ENCODE measurements at regions not wholly inside any gene's neighbourhood (a gene's known extent, or its start where the extent isn't known, plus 50 kb on each side); places are given as distances from the start of the nearest gene placed in this dataset.
"Not testable (repeated sequence)": the region's sequence is repeated elsewhere in the genome, so short reads cannot be mapped to it uniquely, and the experiment has no call there.

- not testable (repeated sequence) for DNase-seq (ENCODE audit: low spot score)
These were observed 361.6 kb upstream of the SGO1 start for GRCh38 chr3:20547361-20548269.

GRCh38 chr3:20546636-20547035 lies 360.6 kb upstream of the SGO1 start:
- DNase-seq (ENCODE audit: low spot score): no peak

GRCh38 chr3:20543535-20544226 lies 357.7 kb upstream of the SGO1 start:
- no peak for DNase-seq (ENCODE audit: low spot score)

GRCh38 chr3:20540066-20540465 lies 354.1 kb upstream of the SGO1 start:
- DNase-seq (ENCODE audit: low spot score): no peak

GRCh38 chr3:20539666-20540065 lies 353.7 kb upstream of the SGO1 start:
- DNase-seq (ENCODE audit: low spot score): no peak

GRCh38 chr3:20537234-20537633 lies 351.2 kb upstream of the SGO1 start:
- no peak for DNase-seq (ENCODE audit: low spot score)

- no peak for DNase-seq (ENCODE audit: low spot score)
These were observed 343.9 kb upstream of the SGO1 start for GRCh38 chr3:20529911-20530310.

GRCh38 chr3:20528180-20528770 lies 342.3 kb upstream of the SGO1 start:
- no peak for DNase-seq (ENCODE audit: low spot score)

GRCh38 chr3:20527368-20527767 lies 341.4 kb upstream of the SGO1 start:
- no peak for DNase-seq (ENCODE audit: low spot score)

- DNase-seq (ENCODE audit: low spot score): no peak
These were observed 338.3 kb upstream of the SGO1 start for GRCh38 chr3:20524328-20524727.

- DNase-seq (ENCODE audit: low spot score): no peak
These were observed 337.3 kb upstream of the SGO1 start for GRCh38 chr3:20523293-20523692.

- DNase-seq (ENCODE audit: low spot score): not testable (repeated sequence)
These were observed 331.3 kb upstream of the SGO1 start for GRCh38 chr3:20517316-20517715.

GRCh38 chr3:20516311-20516710 lies 330.3 kb upstream of the SGO1 start:
- DNase-seq (ENCODE audit: low spot score): no peak

GRCh38 chr3:20515834-20516233 lies 329.8 kb upstream of the SGO1 start:
- DNase-seq (ENCODE audit: low spot score): no peak

GRCh38 chr3:20511863-20512505 lies 326.0 kb upstream of the SGO1 start:
- DNase-seq (ENCODE audit: low spot score): peak; percentile 44

GRCh38 chr3:20510396-20510795 lies 324.4 kb upstream of the SGO1 start:
- no peak for DNase-seq (ENCODE audit: low spot score)

GRCh38 chr3:20503394-20504082 lies 317.5 kb upstream of the SGO1 start:
- DNase-seq (ENCODE audit: low spot score): no peak

GRCh38 chr3:20490996-20491395 lies 305.0 kb upstream of the SGO1 start:
- DNase-seq (ENCODE audit: low spot score): no peak

GRCh38 chr3:20488151-20488550 lies 302.1 kb upstream of the SGO1 start:
- DNase-seq (ENCODE audit: low spot score): no peak

GRCh38 chr3:20484126-20484525 lies 298.1 kb upstream of the SGO1 start:
- DNase-seq (ENCODE audit: low spot score): no peak

GRCh38 chr3:20482350-20482749 lies 296.3 kb upstream of the SGO1 start:
- DNase-seq (ENCODE audit: low spot score): no peak
